Calu3 (cell line): ENCODE measurements at regions not wholly inside any gene's neighbourhood (a gene's known extent, or its start where the extent isn't known, plus 50 kb on each side); places are given as distances from the start of the nearest gene placed in this dataset.

ENCODE experiments used
- BruUV-seq: library from RNA; stranded (reverse); fragments of 400-500 nt; replicated peaks from 2 replicates; lab custom pipeline; 2021; lab: Mats Ljungman, UMichigan
- CTCF ChIA-PET: fragments of 300-600 bp; sonication (Branson Sonifier 250); formaldehyde crosslinking; loops from one replicate; lab custom pipeline; 2022; ENCODE audit warnings: antibody characterized with exemption; lab: Charles Lee
- DNase-seq: peaks from one replicate; pipeline ENCODE4 v3.0.0; 2022
- H3K27ac Mint-ChIP-seq: one replicate; pipeline ENCODE4 v1.8.0; 2022; ENCODE audit warnings: mixed read lengths; ENCODE audit not compliant: unreplicated experiment
- H3K27me3 Mint-ChIP-seq: one replicate; pipeline ENCODE4 v1.8.0; 2022; ENCODE audit warnings: mixed read lengths; ENCODE audit not compliant: unreplicated experiment
- H3K36me3 Mint-ChIP-seq: one replicate; pipeline ENCODE4 v1.8.0; 2022; ENCODE audit warnings: mild to moderate bottlenecking, moderate library complexity, mixed read lengths; ENCODE audit not compliant: insufficient read depth, unreplicated experiment
- H3K4me1 Mint-ChIP-seq: one replicate; pipeline ENCODE4 v1.8.0; 2022; ENCODE audit warnings: mild to moderate bottlenecking, low read depth, mixed read lengths; ENCODE audit not compliant: unreplicated experiment
- H3K4me3 Mint-ChIP-seq: one replicate; pipeline ENCODE4 v1.8.0; 2022; ENCODE audit warnings: mild to moderate bottlenecking, low read depth, moderate library complexity, mixed read lengths; ENCODE audit not compliant: unreplicated experiment
- H3K9me3 Mint-ChIP-seq: one replicate; pipeline ENCODE4 v1.8.0; 2022; ENCODE audit warnings: low read depth, mixed read lengths; ENCODE audit not compliant: unreplicated experiment
- CTCF ChIP-seq: fragments of 200-600 bp; IDR thresholded peaks from one replicate; pipeline ENCODE4 v1.8.0; 2022; ENCODE audit warnings: antibody characterized with exemption; ENCODE audit not compliant: unreplicated experiment
- intact Hi-C: fragments of 100-400 bp; cut with micrococcal nuclease; formaldehyde crosslinking; loops from one replicate; pipeline ENCODE4 v1.10.0; 2022; ENCODE audit not compliant: unreplicated experiment

- Mint-ChIP-seq H3K9me3 (no peaks in the 10 kb centered on the region), H3K36me3 (no peaks in the 10 kb centered on the region), H3K27ac (no peak overlapping the region), H3K4me3 (no peak overlapping the region), H3K27me3 (no peaks in the 10 kb centered on the region), H3K4me1 (no peaks in the 10 kb centered on the region)
- DNase-seq: no peak
- no peak for TF ChIP-seq CTCF
- intact Hi-C loops: no loop called here
- CTCF ChIA-PET: interaction anchor here (0.6 kb wide), 1 partner anchor 1694 kb away, joined by 7 read pairs; no protein-coding TSS in a partner anchor
- no TSS peak for BruUV-seq
Measured at GRCh38 chr7:84848219-84848973, 338.5 kb downstream of the SEMA3D start.

- Mint-ChIP-seq H3K27ac (no peak overlapping the region), H3K27me3 (no peaks in the 10 kb centered on the region), H3K4me3 (no peak overlapping the region), H3K9me3 (no peaks in the 10 kb centered on the region), H3K36me3 (no peaks in the 10 kb centered on the region), H3K4me1 (no peaks in the 10 kb centered on the region)
- CTCF ChIA-PET: no interaction called here
- no peak for TF ChIP-seq CTCF
- no peak for DNase-seq
- BruUV-seq: no TSS peak
- intact Hi-C loops: no loop called here
Measured at GRCh38 chr7:84847790-84848189, 339.1 kb downstream of the SEMA3D start.

GRCh38 chr7:84847038-84847437 lies 339.8 kb downstream of the SEMA3D start:
- Mint-ChIP-seq H3K36me3 (no peaks in the 10 kb centered on the region), H3K27me3 (no peaks in the 10 kb centered on the region), H3K27ac (no peak overlapping the region), H3K4me3 (no peak overlapping the region), H3K9me3 (no peaks in the 10 kb centered on the region), H3K4me1 (no peaks in the 10 kb centered on the region)
- TF ChIP-seq CTCF: no peak
- no peak for DNase-seq
- CTCF ChIA-PET: interaction anchor here (0.6 kb wide), 1 partner anchor 236 kb away, joined by 4 read pairs; no protein-coding TSS in a partner anchor
- intact Hi-C loops: no loop called here
- BruUV-seq: no TSS peak

- no TSS peak for BruUV-seq
- Mint-ChIP-seq H3K36me3 (no peaks in the 10 kb centered on the region), H3K27ac (no peak overlapping the region), H3K27me3 (no peaks in the 10 kb centered on the region), H3K4me1 (no peaks in the 10 kb centered on the region), H3K9me3 (no peaks in the 10 kb centered on the region), H3K4me3 (no peak overlapping the region)
- no peak for TF ChIP-seq CTCF
- no peak for DNase-seq
- CTCF ChIA-PET: no interaction called here
- intact Hi-C loops: no loop called here
Measured at GRCh38 chr7:84845971-84846370, 340.9 kb downstream of the SEMA3D start.
